ENCODE measurements at regions not wholly inside any gene's neighbourhood (a gene's known extent, or its start where the extent isn't known, plus 50 kb on each side); places are given as distances from the start of the nearest gene placed in this dataset.
"Not testable (repeated sequence)": the region's sequence is repeated elsewhere in the genome, so short reads cannot be mapped to it uniquely, and the experiment has no call there.

DNA sequence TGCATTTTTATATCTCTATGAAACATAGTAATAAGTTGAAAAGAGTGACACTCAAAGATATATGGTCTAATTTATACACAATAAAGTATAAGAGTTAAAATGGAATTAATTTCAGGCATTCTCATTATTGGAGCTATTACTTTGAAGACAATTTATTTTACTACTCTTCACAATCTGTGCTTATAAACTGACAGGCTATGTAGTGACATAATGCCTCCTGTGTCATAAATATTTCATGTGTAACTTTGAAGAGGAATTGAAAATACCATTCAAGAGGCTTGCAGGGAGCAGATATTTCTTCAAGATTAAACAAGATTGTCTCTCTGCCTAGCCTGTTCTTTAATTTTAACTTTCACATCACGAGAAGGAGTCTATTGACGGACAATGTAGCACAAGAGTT is 1881.5 kb upstream of the PCDH20 start:
- DNase-seq: no peak

DNA sequence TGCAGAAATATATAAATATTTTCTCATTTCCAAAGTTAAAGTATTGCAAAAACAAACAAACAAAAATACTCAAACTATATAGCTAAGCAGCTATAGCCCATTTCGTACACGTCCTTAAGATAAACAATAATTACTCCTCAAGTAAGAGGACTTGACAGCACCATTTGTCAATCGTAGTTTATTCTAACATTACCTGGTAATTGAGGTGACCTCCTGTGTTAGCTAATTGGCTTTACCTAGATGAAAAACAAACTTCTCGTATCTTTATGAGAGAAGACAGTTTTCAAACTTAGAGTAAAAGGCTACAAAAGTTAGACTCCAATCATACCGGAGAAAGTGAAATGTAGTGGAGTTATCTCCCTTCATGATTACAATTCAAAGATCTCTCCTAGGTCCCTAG is 1876.1 kb upstream of the PCDH20 start:
- DNase-seq: no peak

DNA sequence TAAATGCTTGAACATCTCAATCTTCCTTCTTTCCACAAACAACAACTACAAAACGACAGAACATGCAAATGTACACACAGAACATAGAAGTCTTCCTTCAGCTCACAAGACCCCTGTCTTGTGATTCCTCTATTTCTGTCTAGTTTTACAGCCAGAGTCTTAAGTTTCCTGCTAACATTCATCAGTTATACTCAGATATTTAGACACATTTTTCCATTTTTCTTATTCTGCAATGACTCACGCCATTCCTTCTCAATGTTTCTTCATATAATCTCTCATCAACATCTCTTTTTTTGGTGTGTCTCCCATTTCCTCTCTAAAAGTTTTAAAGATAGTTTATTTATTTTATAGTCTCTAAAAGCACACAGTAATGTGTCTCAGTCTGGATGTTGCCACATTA is 1872.9 kb upstream of the PCDH20 start:
- no peak for DNase-seq

DNA sequence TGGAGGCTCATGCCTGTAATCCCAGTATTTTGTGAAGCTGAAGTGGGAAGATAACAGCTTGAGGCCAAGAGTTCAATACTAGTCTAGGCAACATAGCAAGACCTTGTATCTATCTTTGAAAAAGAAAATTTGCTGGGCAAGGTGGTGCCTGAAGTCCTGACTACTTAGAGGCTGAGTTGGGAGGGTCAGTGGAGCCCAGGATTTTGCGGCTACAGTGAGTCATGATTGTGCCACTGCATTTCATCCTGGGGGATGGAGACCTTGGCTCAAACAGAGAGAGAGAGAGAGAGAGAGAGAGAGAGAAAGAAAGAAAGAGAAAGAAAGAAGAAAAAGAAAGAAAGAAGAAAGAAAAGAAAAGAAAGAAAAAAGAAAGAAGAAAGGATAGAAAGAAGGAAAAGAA is 1872.3 kb upstream of the PCDH20 start:
- DNase-seq: no peak

DNA sequence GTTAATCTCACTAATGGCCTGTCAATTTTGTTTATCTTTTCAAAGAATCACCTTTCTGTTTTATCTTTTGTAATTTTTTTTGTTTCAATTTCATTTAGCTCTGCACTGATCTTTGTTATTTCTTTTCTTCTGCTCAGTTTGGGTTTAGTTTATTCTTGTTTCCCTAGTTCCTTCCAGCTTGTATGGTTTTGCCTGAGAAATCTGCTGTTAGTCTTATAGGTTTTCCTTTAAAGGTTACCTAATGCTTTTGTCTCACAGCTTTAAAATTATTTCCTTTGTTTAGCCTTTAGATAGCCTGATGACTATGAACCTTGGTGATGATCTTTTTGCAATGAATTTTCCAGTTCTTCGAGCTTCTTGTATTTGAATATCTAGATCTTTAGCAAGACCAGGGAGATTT is 1869.8 kb upstream of the PCDH20 start:
- DNase-seq: no peak

DNA sequence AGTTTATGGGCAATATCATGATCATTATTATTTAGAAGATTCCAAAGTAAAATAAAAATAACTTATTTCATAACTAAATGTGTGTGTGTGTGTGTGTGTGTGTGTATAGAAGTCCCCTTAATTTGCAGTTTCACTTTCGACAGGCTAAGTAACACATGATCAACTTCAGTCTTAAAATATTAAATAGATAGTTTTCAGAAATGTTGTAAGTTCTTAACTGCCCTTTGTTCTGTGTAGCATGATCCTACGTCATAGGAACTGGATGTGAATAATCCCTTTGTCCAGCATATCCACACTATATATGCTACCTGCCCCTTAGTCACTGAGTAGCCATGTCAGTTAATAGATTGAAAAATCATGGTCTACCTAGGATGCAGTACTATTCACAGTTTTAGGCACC is 1863.5 kb upstream of the PCDH20 start:
- DNase-seq: no peak

DNA sequence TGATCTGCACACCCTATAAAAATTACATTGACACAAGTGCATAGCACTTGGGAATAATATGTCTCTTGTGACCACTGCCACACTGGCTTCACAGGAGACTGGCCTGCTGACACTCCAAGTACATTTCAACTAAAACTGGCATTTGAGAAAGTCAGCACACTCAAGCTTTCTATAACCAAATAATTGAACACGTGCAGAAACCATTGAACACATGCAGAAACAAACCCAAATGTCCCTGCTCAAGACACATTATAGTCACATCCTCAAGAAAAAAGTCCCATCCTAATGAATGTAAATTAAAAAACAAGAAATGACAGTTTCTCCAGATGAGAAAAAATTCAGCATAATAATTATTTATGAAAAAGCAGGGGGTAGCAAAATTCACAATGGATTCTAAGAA is 1859.1 kb upstream of the PCDH20 start:
- no peak for DNase-seq

DNA sequence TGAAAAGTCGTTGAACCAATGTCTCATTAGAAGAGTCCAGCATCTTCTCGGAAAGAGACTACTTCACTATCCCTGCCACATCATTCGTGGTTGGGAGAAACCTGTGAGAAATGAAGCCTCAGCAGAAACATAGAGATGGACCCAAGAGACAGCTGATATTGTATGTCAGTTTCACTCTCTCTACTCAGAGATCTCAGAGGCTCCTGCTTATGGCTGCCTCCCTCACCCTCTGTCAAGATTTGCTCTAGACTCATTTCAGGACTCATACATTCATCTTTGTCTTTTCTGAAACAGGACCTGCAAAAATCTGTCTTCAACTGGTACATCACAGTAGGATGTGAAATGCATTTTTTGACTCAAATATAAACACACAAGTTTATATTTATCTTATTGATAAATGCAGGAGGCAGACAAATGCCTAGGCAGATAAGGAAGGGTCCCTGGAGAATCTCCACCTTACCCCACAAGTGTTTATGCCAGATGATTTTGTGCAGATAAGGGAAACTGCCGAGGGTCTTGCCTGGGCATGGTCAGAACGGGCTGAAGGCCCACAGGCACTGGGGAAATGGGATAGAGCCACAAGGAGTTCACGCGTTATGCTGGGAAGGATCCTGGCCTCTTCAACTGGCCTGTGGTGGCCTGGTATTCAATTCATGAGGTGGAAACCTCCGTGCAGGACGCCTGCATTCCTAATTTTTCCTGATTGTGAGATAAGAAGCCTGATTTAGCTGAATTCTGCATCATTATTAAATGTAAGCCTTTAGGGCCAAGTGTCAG is 1834.0 kb upstream of the PCDH20 start:
- DNase-seq: no peak

DNA sequence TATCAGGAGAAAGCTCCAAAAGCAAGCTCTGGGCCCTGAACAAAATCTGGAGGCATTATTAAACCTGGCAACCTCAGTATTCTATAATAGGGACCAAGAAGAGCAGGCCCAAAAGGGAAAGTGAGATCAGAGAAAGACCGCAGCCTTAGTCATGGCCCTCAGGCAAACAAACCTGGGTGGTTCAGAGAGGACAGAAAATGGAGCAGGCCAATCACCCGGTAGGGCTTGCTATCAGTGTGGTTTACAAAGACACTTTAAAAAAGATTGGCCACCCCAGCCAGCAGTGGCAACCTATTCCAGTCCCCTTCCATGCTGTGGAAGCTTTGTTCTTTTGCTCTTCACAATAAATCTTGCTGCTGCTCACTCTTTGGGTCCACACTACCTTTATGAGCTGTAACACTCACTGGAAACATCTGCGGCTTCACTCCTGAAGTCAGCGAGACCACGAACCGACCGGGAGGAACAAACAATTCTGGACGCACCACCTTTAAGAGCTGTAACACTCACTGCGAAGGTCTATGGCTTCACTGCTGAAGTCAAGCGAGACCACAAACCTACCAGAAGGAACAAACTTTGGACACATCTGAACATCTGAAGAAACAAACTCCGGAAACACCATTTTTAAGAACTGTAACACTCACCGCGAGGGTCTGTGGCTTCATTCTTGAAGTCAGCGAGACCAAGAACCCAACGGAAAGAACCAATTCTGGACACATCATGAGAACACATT is 1821.2 kb upstream of the PCDH20 start:
- not testable (repeated sequence) for DNase-seq

DNA sequence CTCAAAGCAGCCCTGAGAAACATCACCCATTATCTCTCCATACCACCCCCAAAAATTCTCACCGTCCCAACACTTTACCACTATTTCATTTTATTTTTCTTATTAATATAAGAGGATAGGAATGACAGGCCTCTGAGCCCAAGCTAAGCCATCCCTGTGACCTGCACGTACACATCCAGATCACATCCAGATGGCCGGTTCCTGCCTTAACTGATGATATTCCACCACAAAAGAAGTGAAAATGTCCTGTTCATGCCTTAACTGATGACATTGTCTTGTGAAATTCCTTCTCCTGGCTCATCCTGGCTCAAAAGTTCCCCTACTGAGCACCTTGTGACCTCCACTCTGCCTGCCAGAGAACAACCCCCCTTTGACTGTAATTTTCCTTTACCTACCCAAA is 1802.9 kb upstream of the PCDH20 start:
- DNase-seq: not testable (repeated sequence)

DNA sequence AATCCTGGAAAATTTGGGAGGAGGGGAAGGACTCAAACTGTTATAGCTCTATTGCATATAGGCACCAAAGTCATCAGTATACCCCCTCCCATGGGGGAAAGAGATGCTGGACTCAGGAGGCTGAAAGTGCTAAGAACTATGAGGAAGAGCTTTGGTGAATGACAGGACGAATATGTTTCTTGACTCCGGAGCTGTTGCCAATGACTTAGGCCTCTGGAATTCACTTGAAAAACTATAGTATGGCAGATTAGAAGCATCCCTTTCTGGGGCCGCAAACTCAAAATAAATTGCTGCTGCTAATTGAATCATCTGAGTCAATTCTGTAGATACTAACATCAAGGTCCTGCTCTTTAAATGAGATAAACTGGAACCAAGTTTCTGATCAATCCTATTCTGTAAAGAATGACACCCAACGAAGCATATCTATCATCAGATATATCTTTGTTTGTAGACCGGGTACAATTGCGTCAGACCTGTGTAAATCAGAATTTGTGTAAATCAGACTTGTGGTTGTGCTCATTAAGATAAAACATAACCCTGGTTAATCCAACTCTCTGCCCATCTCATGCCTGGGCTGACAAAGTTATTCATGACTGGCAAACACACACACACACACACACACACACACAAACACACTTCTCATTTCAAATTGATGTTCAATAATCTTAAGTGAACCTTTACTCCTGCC is 1793.8 kb upstream of the PCDH20 start:
- DNase-seq: no peak

DNA sequence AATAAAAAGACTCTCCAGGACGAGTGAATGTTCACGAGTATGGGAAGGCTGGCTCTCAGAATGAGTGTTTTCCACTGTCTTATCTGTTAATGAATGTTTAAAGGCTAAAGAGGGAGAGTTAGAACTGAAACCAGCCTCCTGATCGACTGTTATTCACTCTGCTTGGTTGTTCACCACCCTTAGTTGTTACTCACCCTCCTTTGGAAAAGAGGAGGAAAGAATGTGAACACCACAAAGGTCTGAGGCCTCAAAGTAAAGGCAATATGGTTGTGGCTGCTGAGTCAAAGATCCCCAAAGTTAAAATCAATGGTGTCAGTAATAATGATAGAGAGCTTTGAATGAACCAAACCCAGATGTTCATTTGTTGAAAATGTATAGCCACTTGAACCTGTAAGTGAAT is 1793.2 kb upstream of the PCDH20 start:
- no peak for DNase-seq

DNA sequence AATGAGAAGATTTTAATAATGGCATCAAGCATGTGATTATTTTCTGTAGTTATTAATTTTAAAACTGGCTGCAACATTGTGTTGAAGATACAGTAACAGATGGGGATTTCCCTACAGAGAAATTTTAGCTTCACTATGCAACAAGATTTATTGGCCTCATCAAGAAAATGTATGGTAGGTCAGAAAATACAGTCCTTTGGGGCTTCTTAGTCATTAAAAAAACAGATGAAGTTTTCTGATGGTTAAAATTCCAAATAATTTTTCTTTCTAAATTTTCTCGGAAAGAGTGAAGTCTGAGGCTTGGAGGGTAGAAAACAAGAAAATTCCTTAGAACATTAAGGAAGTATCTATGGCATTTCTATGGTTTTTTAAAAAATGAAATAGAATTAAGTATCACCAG is 1790.8 kb upstream of the PCDH20 start:
- DNase-seq: no peak

DNA sequence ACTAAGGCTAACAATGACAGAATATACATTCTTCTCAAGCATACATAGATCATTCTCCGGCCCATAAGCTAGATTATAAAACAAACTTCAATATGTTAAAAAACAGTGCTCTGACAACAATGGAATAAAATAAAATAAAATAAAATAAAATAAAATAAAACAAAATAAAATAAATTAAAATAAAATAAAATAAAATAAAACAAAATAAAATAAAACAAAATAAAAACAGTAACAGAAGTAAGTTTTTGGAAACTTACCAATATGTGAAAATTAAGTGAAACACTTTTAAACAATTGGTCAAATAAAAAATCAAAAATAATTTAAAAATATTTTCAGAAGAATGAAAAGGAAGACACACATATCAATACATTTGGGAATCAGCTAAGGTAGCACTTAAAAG is 1785.8 kb upstream of the PCDH20 start:
- no peak for DNase-seq

DNA sequence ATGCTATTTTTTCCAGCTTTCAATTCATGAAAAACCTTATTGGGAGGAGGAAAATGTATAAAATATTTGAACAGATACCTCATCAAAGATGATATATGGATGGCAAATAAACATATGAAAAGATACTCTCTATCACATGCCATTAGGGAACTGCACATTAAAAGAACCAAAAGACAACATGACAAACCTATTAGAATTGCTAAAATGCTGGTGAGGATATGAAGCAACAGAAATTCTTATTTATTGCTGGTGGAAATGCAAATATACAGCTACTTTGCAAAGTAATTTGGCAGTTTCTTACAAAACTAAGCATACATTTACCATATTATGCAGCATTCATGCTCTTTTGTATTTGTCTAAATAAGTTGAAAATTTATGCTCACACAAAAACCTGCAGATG is 1783.9 kb upstream of the PCDH20 start:
- no peak for DNase-seq

DNA sequence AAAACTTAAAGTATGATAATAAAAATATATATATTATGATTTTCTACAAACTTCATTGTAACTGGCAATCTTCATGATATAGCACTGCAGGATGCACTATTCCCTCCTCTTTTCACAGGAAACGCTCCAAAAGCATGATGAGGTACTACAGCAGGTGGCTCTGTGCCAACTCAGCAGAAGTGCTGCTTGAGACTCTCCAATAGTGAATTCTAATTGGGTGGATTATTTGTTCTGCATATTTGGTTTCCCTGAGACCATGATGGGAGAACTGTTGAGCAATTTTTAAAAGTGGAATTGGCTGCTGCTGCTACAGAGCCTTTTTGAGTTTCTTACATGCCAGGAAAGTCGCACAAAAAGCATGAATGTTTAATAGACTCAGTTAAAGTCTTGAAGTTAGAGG is 1782.4 kb upstream of the PCDH20 start:
- DNase-seq: peak; percentile 12

DNA sequence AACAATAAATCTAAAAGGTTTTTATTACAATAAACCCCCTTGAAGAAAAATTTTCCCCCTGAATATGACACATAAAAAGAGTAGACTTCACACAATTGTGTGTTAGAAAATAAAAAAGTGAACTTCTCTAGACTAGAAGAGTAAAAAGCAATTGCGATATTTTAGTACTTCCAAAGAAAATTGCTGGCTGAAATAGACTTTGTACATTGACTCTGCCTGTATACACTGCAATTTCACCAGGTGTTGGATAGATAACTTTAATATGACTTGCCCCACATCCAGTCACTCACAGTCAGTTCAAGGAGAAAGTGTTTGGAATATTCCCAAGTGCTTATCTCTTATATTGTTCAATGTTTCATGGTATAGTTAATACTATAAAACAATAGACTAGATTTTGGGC is 1780.1 kb upstream of the PCDH20 start:
- no peak for DNase-seq

DNA sequence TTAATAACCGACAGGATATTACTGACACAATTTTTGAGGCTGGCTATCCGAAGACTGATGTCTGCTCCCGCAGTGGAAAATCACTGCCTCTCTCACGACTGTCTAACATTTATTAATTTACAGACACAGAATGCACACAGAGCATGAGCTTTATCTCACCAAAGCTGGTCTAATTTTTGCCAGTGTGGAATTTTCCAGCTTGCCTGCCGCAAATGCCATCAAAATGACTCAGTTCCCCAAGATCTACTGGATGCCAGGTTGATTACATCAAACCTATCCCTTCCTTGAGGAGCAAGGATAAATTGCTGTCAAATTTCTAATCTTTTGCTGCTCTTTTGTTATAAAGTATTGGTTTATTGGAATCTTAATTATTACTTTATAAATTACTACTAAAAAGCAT is 1775.1 kb upstream of the PCDH20 start:
- DNase-seq: no peak

DNA sequence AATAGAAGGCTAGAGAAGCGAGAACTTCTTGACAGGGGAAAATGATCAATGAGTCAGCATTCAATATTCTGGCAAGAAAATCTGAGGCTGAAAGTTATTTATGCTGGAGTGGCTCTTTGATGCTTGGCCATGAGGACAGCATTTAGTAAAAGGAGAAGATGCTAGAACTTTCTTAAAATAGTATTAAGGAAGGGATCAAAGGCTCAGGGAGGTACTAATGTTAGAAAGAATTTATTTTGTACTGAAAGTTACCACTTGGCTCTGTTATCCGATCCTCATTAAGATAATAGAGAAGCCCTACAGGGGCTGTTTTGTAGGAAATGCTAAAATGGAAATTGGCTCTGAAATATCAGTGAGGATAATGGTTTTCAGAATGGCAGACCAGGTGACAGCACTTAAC is 1774.6 kb upstream of the PCDH20 start:
- DNase-seq: no peak

DNA sequence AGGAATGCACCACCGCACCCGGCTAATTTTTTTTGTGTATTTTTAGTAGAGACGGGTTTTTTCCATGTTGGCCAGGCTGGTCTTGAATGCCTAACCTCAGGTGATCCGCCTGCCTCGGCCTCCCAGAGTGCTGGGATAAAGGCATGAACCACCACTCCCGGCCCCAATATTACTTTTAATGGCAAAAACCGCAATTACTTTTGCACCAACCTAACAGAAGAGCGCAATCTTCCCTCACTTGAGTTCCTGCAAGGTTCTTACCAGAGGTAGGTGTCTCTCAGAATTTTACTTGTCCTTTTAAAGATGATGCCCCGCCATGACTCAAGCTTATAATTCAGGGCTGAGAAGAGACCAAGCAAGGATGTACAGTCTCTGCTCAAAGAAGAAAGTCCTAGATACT is 1774.1 kb upstream of the PCDH20 start:
- no peak for DNase-seq

DNA sequence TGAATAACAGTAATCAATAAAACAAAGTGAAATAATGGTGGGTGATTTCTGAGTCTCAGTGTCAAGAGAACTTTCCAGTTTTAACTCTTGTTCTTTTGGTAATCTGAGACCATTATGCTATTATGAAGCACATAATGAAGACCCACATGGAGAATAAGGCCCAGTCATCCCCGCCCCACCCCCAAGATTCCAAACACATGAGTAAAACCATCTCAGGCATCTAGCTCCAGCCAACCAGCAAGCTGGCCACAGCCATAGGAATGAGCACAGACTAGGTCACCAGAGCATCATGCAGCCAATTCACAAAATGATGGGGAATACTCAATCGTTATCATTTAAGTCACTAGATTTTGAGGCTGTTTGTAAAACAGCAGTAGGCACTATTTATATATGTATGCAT is 1769.0 kb upstream of the PCDH20 start:
- no peak for DNase-seq

DNA sequence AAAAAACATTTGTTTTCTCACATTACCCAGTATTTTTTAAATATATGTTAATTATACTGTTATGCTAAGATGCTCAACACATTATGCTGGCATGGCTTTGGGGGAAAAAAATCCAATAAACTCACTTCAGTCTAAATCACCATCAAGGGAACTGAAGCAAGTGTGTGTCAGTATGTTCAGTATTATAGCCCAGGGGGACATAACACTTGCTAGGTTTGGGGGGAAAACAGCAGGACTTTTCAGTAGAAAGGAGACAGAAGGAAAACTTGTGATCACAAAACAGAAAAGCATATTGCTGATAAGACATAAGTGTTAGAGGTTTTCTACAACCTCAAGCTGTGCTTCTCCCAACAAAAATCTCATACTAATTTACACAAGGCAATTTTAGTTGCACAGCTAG is 1759.9 kb upstream of the PCDH20 start:
- DNase-seq: no peak

DNA sequence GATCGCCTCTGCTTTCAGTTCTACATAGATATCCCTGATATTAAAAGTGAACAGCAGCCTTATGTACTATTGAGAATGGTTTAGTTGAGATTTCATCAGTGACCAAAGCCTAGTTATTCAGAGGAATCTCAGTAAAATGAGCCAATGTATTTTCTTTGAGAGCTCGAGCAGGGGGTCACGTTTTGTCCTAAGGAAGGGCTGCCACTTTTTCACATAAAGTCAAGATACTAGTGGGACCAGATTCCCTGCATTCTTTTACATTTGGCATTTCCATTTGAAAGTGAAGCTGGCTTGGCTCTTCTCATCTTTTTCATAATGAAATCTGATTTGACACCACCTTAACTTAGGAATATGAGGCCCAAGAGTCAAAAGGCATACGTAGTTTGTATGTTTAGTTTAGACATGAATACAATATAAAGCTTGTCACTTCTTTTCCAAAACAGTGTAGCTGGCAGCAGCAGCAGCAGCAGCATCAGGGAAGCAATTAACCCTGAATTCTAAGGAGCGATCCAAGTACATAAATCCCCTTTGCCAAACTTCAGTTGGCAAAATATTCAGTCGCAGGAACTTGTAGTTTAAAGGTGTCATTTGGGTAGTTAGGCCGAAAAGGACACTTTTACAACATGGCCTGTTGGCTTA is 1752.2 kb upstream of the PCDH20 start:
- DNase-seq: no peak

Measured in tongue (tissue), 1 donor.